Fibroblast of the aortic adventitia (primary cell): ENCODE measurements at regions not wholly inside any gene's neighbourhood (a gene's known extent, or its start where the extent isn't known, plus 50 kb on each side); places are given as distances from the start of the nearest gene placed in this dataset.
"Not testable (repeated sequence)": the region's sequence is repeated elsewhere in the genome, so short reads cannot be mapped to it uniquely, and the experiment has no call there.

ENCODE experiments used
- DNase-seq: peaks from one replicate; pipeline ENCODE4 v3.0.0-alpha.2; 2010; ENCODE audit warnings: low read depth
- H3K4me3 ChIP-seq: 2 replicates; pipeline ENCODE4 v1.5.1; 2011; ENCODE audit warnings: low read depth, mild to moderate bottlenecking, control low read depth, low read length, moderate library complexity
- TF ChIP-seq, protein P1 (sequence below): IDR thresholded peaks from 2 replicates; pipeline ENCODE4 v1.5.1; 2011; ENCODE audit warnings: mild to moderate bottlenecking, low read length, control low read depth, inconsistent platforms; ENCODE audit not compliant: insufficient read depth

DNA sequence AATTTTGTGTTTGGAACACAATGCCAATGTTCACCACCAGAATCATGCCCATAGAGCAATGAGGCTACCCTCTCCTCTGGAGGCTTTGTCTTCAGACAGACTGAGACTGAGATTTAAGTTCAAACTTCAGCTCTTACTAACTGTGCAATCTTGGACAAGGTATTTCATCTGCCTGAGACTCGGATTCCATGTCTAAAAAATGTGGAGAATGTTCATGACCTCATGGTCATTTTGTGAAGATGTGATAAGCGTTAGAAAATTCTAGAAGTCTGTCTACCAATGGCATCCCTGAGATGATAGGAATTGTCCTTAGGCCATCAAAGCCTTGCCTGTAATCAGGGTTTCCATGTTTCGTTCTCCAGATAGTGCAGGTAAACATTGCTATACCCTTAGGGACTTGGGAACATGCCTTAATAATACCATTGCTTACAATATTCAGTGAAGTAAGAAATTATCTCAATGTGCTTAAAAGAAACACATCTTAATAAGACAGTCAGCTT is 388.2 kb upstream of the MAF start:
- no peak for DNase-seq
- TF ChIP-seq, protein P1, sequence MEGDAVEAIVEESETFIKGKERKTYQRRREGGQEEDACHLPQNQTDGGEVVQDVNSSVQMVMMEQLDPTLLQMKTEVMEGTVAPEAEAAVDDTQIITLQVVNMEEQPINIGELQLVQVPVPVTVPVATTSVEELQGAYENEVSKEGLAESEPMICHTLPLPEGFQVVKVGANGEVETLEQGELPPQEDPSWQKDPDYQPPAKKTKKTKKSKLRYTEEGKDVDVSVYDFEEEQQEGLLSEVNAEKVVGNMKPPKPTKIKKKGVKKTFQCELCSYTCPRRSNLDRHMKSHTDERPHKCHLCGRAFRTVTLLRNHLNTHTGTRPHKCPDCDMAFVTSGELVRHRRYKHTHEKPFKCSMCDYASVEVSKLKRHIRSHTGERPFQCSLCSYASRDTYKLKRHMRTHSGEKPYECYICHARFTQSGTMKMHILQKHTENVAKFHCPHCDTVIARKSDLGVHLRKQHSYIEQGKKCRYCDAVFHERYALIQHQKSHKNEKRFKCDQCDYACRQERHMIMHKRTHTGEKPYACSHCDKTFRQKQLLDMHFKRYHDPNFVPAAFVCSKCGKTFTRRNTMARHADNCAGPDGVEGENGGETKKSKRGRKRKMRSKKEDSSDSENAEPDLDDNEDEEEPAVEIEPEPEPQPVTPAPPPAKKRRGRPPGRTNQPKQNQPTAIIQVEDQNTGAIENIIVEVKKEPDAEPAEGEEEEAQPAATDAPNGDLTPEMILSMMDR: no peak

DNA sequence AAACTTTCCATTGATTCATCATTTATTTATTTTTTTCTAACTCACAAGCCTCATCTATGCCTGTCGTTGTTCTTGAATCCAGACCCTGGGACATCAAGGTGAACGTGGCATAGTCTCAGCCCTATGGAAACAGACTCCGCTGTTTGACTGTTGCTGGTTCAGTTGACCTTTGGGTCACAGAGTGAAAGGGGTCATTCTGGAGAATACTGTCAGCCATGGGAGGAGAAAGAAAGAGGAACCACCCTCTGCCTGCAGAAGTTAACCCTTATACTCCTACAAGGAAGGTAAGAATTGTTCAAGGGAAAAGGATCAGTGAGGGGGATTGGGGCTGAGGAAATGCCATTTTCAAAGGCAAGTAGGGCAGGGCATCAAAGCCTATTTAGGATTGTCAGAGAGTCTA is 387.6 kb upstream of the MAF start:
- DNase-seq: no peak
- no peak overlapping the region for H3K4me3 ChIP-seq
- TF ChIP-seq, protein P1: no peak

More for the DNA sequence above, 388.2 kb upstream of the MAF start:
- no peak overlapping the region for H3K4me3 ChIP-seq

DNA sequence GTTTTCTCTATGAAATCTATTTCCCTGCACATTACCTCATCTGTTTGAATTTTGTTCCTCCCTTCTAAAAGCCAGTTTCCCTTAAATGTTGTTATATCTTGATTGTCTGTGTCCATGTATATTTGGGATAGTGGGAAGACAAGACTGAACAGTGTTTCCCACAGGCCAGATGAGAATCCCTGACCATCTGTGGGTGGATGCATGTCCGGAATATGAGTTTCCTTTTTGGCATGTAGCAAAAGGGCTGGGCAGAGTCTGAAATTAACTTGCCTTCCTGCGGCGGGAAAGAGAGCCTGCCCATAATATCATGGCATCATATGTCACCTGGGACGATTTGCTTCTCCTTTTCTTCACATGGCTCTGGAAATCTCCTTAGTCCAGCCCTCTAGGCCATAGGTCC is 385.8 kb upstream of the MAF start:
- TF ChIP-seq, protein P1: no peak
- DNase-seq: no peak
- no peak overlapping the region for H3K4me3 ChIP-seq

DNA sequence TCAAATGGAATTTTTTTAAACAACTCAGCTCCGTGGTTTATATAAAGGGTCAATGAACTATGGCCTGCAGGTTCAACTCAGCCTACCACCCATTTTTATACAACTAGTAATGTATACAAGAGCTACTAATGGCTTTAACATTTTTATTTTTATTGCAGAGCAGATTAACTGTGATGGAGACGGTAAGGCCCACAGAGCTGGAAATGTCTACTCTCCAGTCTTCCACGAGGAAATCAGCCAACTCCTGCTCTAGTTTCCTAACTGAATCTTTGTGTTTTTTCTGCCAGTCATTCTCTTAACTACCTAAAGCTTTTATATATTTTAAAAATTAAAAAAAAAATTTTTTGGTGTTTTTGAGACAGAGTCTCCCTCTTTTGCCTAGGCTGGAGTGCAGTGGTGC is 385.1 kb upstream of the MAF start:
- no peak for DNase-seq
- TF ChIP-seq, protein P1: no peak
- no peak overlapping the region for H3K4me3 ChIP-seq

DNA sequence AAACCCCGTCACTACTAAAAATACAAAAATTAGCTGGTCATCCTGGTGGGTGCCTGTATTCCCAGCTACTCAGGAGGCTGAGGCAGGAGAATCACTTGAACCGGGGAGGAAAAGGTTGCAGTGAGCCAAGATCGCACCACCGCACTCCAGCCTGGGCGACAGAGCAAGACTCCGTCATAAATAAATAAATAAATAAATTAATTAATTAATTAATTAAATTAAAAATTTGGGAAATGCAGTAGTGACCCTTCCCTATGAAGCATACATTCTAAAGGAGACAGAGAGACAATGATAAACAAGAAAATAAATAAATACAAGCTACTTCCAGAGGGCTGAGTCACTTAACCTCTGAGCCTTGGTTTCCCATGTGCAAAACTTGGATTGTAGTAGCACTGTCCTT is 383.6 kb upstream of the MAF start:
- not testable (repeated sequence) for DNase-seq, H3K4me3 ChIP-seq

DNA sequence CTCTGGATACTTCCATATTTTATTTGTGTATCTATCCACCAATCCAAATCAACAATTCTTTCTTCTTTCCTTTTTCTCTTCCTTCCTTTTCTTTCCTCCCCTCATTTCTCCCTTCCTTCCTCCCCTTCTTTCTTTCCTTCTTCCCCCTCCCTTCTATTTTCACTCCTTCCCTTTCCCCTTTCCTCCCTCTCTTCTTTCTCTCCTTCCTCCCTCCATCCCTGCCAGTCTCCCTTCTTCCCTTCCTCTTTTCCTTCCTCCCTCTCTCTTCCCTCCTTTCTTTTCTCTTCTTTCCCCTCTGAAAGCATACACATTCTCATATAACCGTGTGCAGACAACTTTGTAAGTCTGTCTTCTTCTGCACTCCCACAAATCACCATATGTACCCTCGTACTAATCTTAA is 382.3 kb upstream of the MAF start:
- TF ChIP-seq, protein P1: no peak
- DNase-seq: no peak
- H3K4me3 ChIP-seq: no peak overlapping the region

DNA sequence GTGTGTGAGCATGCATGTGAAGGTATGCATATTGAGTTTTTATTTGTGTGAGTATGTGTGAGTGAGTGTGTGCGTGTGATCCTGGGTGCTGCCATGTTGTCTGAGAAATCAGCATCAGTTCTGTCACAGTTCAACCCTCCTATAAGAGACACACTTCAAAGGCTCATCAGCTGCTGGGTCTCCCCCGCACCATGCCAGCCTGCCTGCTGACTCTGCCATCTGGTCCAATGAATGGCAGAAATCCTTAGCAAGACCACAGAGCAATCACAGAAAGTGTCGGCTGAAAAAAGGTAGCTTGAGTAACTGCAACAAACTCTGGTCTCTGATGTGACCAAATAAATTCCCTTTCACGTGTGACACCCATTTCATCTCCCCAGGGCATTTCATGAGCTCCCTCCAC is 381.8 kb upstream of the MAF start:
- H3K4me3 ChIP-seq: no peak overlapping the region
- DNase-seq: no peak
- TF ChIP-seq, protein P1: no peak
